ENCODE measurements at regions not wholly inside any gene's neighbourhood (a gene's known extent, or its start where the extent isn't known, plus 50 kb on each side); places are given as distances from the start of the nearest gene placed in this dataset.

- Histone ChIP-seq H2AFZ (ENCODE audit: low read depth, low read length, poor library complexity, severe bottlenecking) (no peak overlapping the region), H3K27ac (ENCODE audit: low read depth, low read length) (no peak overlapping the region), H3K4me1 (ENCODE audit: control insufficient read depth in 1 of 2, insufficient read depth in 2 of 2, low read length in 2 of 2) (no peaks in the 10 kb centered on the region), H3K9ac (ENCODE audit: low read length) (no peak overlapping the region), H3K9me2 (ENCODE audit: insufficient read depth) (no peaks in the 10 kb centered on the region), H3K36me3 (ENCODE audit: control insufficient read depth in 1 of 2, insufficient read depth in 2 of 2, low read length in 2 of 2) (no peaks in the 10 kb centered on the region), H4K20me1 (ENCODE audit: insufficient read depth) (no peaks in the 10 kb centered on the region), H3K4me2 (ENCODE audit: low read length) (no peak overlapping the region), H3K9me3 (ENCODE audit: control insufficient read depth in 1 of 2, insufficient read depth in 1 of 2, low read depth in 1 of 2, low read length in 2 of 2) (no peaks in the 10 kb centered on the region), H3K4me3 (replicated peaks in 1 of 2; ENCODE audit: low read depth in 1 of 2, low read length in 2 of 2) (no peak overlapping the region), H3K27me3 (ENCODE audit: insufficient read depth, low read length) (peaks cover 37% of the 10 kb centered on the region), H3K79me2 (ENCODE audit: insufficient read depth, low read length) (no peaks in the 10 kb centered on the region)
- RAD21 ChIA-PET (ENCODE audit: low non-redundant PET in 1 of 2, low total read pairs in 2 of 2, uncharacterized antibody in 2 of 2, unreplicated experiment in 2 of 2), result no interaction called here
- CTCF ChIA-PET, result no interaction called here
- DNase-seq (ENCODE audit: low read depth, low spot score) (no peak), ATAC-seq (no peak)
- no peak for TF ChIP-seq EGR1 (IDR thresholded peaks at IDR 0.05; ENCODE audit: low read depth)
- TF ChIP-seq EZH2 (IDR thresholded peaks at IDR 0.05), result no peak
- TF ChIP-seq TCF7L2 (IDR thresholded peaks at IDR 0.05; ENCODE audit: borderline replicate concordance, extremely low read depth, insufficient read depth, insufficient read length), result no peak
- intact Hi-C loops (cut with micrococcal nuclease), result no loop called here
- BruUV-seq (replicated peaks), result no TSS peak
- POLR2A ChIA-PET, result no interaction called here
These were observed 147.1 kb upstream of the IGF1R start for GRCh38 chr15:98501192-98501591.

DNA sequence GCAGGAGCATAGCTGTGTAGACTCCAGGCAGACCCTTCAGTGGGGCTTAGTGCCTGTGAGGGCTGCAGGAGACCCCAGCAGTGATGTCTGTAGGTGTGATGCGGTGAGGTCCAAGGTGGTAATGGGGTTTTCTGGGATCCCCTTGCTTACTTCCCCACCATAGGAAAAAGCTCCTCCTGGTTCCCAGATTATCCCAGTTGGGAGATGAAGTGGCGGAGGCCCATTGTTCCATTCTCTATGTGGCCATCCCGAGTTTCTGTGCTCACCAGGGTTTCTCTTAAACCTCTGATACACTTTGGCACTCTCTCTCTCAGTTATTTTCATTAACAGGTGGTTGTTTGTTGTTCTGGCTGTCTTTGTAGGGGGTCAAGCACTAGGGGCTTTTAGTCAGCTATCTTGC, 146.7 kb upstream of the IGF1R start:
- ChIA-PET CTCF (no interaction called here), RAD21 (ENCODE audit: low non-redundant PET in 1 of 2, low total read pairs in 2 of 2, uncharacterized antibody in 2 of 2, unreplicated experiment in 2 of 2) (no interaction called here), POLR2A (no interaction called here)
- Histone ChIP-seq H3K79me2 (ENCODE audit: insufficient read depth, low read length) (no peaks in the 10 kb centered on the region), H3K4me2 (ENCODE audit: low read length) (no peak overlapping the region), H2AFZ (ENCODE audit: low read depth, low read length, poor library complexity, severe bottlenecking) (no peak overlapping the region), H3K4me1 (ENCODE audit: control insufficient read depth in 1 of 2, insufficient read depth in 2 of 2, low read length in 2 of 2) (no peaks in the 10 kb centered on the region), H3K9me2 (ENCODE audit: insufficient read depth) (no peaks in the 10 kb centered on the region), H3K4me3 (replicated peaks in 1 of 2; ENCODE audit: low read depth in 1 of 2, low read length in 2 of 2) (no peak overlapping the region), H3K9me3 (ENCODE audit: control insufficient read depth in 1 of 2, insufficient read depth in 1 of 2, low read depth in 1 of 2, low read length in 2 of 2) (no peaks in the 10 kb centered on the region), H3K27me3 (ENCODE audit: insufficient read depth, low read length) (peaks cover 38% of the 10 kb centered on the region), H4K20me1 (ENCODE audit: insufficient read depth) (no peaks in the 10 kb centered on the region), H3K9ac (ENCODE audit: low read length) (no peak overlapping the region), H3K27ac (ENCODE audit: low read depth, low read length) (no peak overlapping the region), H3K36me3 (ENCODE audit: control insufficient read depth in 1 of 2, insufficient read depth in 2 of 2, low read length in 2 of 2) (no peaks in the 10 kb centered on the region)
- DNase-seq (ENCODE audit: low read depth, low spot score) (no peak), ATAC-seq (no peak)
- BruUV-seq (replicated peaks), result no TSS peak
- intact Hi-C loops (cut with micrococcal nuclease), result no loop called here
- no peak for TF ChIP-seq JUND (IDR thresholded peaks at IDR 0.05)
- TF ChIP-seq SP1 (IDR thresholded peaks at IDR 0.05; ENCODE audit: low read depth), result no peak
- TF ChIP-seq CEBPB (IDR thresholded peaks at IDR 0.05; ENCODE audit: low read depth), result no peak
- no peak for TF ChIP-seq EZH2phosphoT487 (IDR thresholded peaks at IDR 0.05; ENCODE audit: borderline replicate concordance)
- no peak for TF ChIP-seq TCF7L2 (IDR thresholded peaks at IDR 0.05; ENCODE audit: borderline replicate concordance, extremely low read depth, insufficient read depth, insufficient read length)
- TF ChIP-seq ZFX (IDR thresholded peaks at IDR 0.05), result no peak
- TF ChIP-seq, protein P1, sequence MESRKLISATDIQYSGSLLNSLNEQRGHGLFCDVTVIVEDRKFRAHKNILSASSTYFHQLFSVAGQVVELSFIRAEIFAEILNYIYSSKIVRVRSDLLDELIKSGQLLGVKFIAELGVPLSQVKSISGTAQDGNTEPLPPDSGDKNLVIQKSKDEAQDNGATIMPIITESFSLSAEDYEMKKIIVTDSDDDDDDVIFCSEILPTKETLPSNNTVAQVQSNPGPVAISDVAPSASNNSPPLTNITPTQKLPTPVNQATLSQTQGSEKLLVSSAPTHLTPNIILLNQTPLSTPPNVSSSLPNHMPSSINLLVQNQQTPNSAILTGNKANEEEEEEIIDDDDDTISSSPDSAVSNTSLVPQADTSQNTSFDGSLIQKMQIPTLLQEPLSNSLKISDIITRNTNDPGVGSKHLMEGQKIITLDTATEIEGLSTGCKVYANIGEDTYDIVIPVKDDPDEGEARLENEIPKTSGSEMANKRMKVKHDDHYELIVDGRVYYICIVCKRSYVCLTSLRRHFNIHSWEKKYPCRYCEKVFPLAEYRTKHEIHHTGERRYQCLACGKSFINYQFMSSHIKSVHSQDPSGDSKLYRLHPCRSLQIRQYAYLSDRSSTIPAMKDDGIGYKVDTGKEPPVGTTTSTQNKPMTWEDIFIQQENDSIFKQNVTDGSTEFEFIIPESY (IDR thresholded peaks at IDR 0.05; ENCODE audit: extremely low read depth, insufficient replicate concordance, low read length), result no peak
- no peak for TF ChIP-seq FOSL1 (IDR thresholded peaks at IDR 0.05; ENCODE audit: low read depth)
- TF ChIP-seq SRF (IDR thresholded peaks at IDR 0.05; ENCODE audit: low read depth), result no peak
- TF ChIP-seq ELF1 (IDR thresholded peaks at IDR 0.05; ENCODE audit: borderline replicate concordance, low read depth), result no peak
- TF ChIP-seq, protein P2, sequence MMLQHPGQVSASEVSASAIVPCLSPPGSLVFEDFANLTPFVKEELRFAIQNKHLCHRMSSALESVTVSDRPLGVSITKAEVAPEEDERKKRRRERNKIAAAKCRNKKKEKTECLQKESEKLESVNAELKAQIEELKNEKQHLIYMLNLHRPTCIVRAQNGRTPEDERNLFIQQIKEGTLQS (IDR thresholded peaks at IDR 0.05), result no peak
- no peak for TF ChIP-seq EGR1 (IDR thresholded peaks at IDR 0.05; ENCODE audit: low read depth)
- no peak for TF ChIP-seq POLR2A (IDR thresholded peaks at IDR 0.05; ENCODE audit: borderline replicate concordance, extremely low read depth, insufficient read depth, insufficient read length)
- no peak for TF ChIP-seq SIN3A (IDR thresholded peaks at IDR 0.05; ENCODE audit: low read depth)
- TF ChIP-seq, protein P3, sequence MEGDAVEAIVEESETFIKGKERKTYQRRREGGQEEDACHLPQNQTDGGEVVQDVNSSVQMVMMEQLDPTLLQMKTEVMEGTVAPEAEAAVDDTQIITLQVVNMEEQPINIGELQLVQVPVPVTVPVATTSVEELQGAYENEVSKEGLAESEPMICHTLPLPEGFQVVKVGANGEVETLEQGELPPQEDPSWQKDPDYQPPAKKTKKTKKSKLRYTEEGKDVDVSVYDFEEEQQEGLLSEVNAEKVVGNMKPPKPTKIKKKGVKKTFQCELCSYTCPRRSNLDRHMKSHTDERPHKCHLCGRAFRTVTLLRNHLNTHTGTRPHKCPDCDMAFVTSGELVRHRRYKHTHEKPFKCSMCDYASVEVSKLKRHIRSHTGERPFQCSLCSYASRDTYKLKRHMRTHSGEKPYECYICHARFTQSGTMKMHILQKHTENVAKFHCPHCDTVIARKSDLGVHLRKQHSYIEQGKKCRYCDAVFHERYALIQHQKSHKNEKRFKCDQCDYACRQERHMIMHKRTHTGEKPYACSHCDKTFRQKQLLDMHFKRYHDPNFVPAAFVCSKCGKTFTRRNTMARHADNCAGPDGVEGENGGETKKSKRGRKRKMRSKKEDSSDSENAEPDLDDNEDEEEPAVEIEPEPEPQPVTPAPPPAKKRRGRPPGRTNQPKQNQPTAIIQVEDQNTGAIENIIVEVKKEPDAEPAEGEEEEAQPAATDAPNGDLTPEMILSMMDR (IDR thresholded peaks at IDR 0.05 in 2 of 3, conservative IDR thresholded peaks at IDR 0.05 in 1 of 3; ENCODE audit: borderline replicate concordance in 1 of 3, insufficient read depth in 1 of 3, low read depth in 2 of 3, low read length in 2 of 3), result no peak
- no peak for TF ChIP-seq EZH2 (IDR thresholded peaks at IDR 0.05)
- TF ChIP-seq YY1 (IDR thresholded peaks at IDR 0.05; ENCODE audit: extremely low read depth, insufficient replicate concordance, low read depth, low read length), result no peak
